Subcutaneous abdominal adipose tissue (tissue), 5 donors: ENCODE measurements at regions not wholly inside any gene's neighbourhood (a gene's known extent, or its start where the extent isn't known, plus 50 kb on each side); places are given as distances from the start of the nearest gene placed in this dataset.

Experiments
- H3K27ac ChIP-seq: one replicate; pipeline ENCODE4 v1.7.0; 2013; ENCODE audit warnings: low read depth, mild to moderate bottlenecking, inconsistent platforms, low read length, moderate library complexity
- H3K27me3 ChIP-seq, 5 donors: one replicate each; pipeline ENCODE4 v1.7.0; 2013; ENCODE audit warnings: low read length in 5 of 5, inconsistent platforms in 1 of 5; ENCODE audit not compliant: control insufficient read depth in 5 of 5, insufficient read depth in 4 of 5
- H3K36me3 ChIP-seq, 5 donors: one replicate each; pipeline ENCODE4 v1.7.0; 2013; ENCODE audit warnings: low read length in 5 of 5; ENCODE audit not compliant: control insufficient read depth in 5 of 5, insufficient read depth in 5 of 5
- H3K4me1 ChIP-seq, 5 donors: one replicate each; pipeline ENCODE4 v1.7.0; 2013; ENCODE audit warnings: low read length in 5 of 5, mild to moderate bottlenecking in 3 of 5, moderate library complexity in 1 of 5; ENCODE audit not compliant: control insufficient read depth in 5 of 5, insufficient read depth in 5 of 5
- H3K4me3 ChIP-seq, 5 donors: one replicate each; pipeline ENCODE4 v1.7.0; 2013; ENCODE audit warnings: low read length in 5 of 5, low read depth in 1 of 5
- H3K9ac ChIP-seq, 5 donors: one replicate each; pipeline ENCODE4 v1.7.0; 2013; ENCODE audit warnings: low read length in 5 of 5, mild to moderate bottlenecking in 4 of 5, moderate library complexity in 3 of 5
- H3K9me3 ChIP-seq, 5 donors: one replicate each; pipeline ENCODE4 v1.7.0; 2013; ENCODE audit warnings: low read length in 5 of 5; ENCODE audit not compliant: control insufficient read depth in 5 of 5
- donor health status: healthy.
- donor health status: healthy.
- donor health status: healthy.
- donor health status: healthy.
- donor health status: healthy.

GRCh38 chr1:229154811-229155210 is 116.1 kb upstream of the RAB4A start:
- H3K4me3 ChIP-seq, result no peak overlapping the region
- no peak overlapping the region for H3K9ac ChIP-seq
- H3K27ac ChIP-seq, result no peak overlapping the region
- no peaks in the 10 kb centered on the region for H3K9me3 ChIP-seq
- no peaks in the 10 kb centered on the region for H3K27me3 ChIP-seq
- H3K4me1 ChIP-seq, result peaks cover 0 to 26% (median 9%) of the 10 kb centered on the region in 5 donors
- no peaks in the 10 kb centered on the region for H3K36me3 ChIP-seq

GRCh38 chr1:229155472-229155871 is 115.4 kb upstream of the RAB4A start:
- Histone ChIP-seq H3K27me3 (no peaks in the 10 kb centered on the region), H3K4me1 (peaks cover 0 to 28% (median 9%) of the 10 kb centered on the region in 5 donors), H3K27ac (no peak overlapping the region), H3K36me3 (no peaks in the 10 kb centered on the region), H3K4me3 (peak overlapping the region in 2 of 5 donors; percentile 26 to 37), H3K9me3 (no peaks in the 10 kb centered on the region), H3K9ac (no peak overlapping the region)

- H3K36me3 ChIP-seq, result no peaks in the 10 kb centered on the region
- H3K4me3 ChIP-seq, result no peak overlapping the region
- peaks cover 0 to 28% (median 9%) of the 10 kb centered on the region in 5 donors for H3K4me1 ChIP-seq
- no peak overlapping the region for H3K9ac ChIP-seq
- H3K27me3 ChIP-seq, result no peaks in the 10 kb centered on the region
- no peak overlapping the region for H3K27ac ChIP-seq
- H3K9me3 ChIP-seq, result no peaks in the 10 kb centered on the region
Observed at GRCh38 chr1:229156872-229157271, 114.0 kb upstream of the RAB4A start.

GRCh38 chr1:229157480-229157879 is 113.4 kb upstream of the RAB4A start:
- Histone ChIP-seq H3K4me1 (peaks cover 0 to 28% (median 9%) of the 10 kb centered on the region in 5 donors), H3K27ac (no peak overlapping the region), H3K9ac (peak overlapping the region in 1 of 5 donors; percentile 18), H3K36me3 (no peaks in the 10 kb centered on the region), H3K4me3 (no peak overlapping the region), H3K9me3 (no peaks in the 10 kb centered on the region), H3K27me3 (no peaks in the 10 kb centered on the region)

GRCh38 chr1:229158341-229158921 is 112.5 kb upstream of the RAB4A start:
- H3K4me1 ChIP-seq, result peaks cover 0 to 28% (median 9%) of the 10 kb centered on the region in 5 donors
- no peaks in the 10 kb centered on the region for H3K36me3 ChIP-seq
- H3K9ac ChIP-seq, result no peak overlapping the region
- no peak overlapping the region for H3K27ac ChIP-seq
- no peaks in the 10 kb centered on the region for H3K9me3 ChIP-seq
- no peak overlapping the region for H3K4me3 ChIP-seq
- H3K27me3 ChIP-seq, result no peaks in the 10 kb centered on the region

- Histone ChIP-seq H3K27ac (no peak overlapping the region), H3K4me3 (no peak overlapping the region), H3K4me1 (peaks cover 0 to 28% (median 9%) of the 10 kb centered on the region in 5 donors), H3K9ac (no peak overlapping the region), H3K9me3 (no peaks in the 10 kb centered on the region), H3K27me3 (no peaks in the 10 kb centered on the region), H3K36me3 (no peaks in the 10 kb centered on the region)
Observed at GRCh38 chr1:229158927-229159326, 112.0 kb upstream of the RAB4A start.

- Histone ChIP-seq H3K9me3 (no peaks in the 10 kb centered on the region), H3K9ac (no peak overlapping the region), H3K27me3 (no peaks in the 10 kb centered on the region), H3K4me1 (peaks cover 0 to 29% (median 17%) of the 10 kb centered on the region in 5 donors), H3K27ac (no peak overlapping the region), H3K36me3 (no peaks in the 10 kb centered on the region), H3K4me3 (no peak overlapping the region)
Observed at GRCh38 chr1:229159668-229160544, 111.0 kb upstream of the RAB4A start.

- Histone ChIP-seq H3K36me3 (no peaks in the 10 kb centered on the region), H3K27ac (no peak overlapping the region), H3K27me3 (no peaks in the 10 kb centered on the region), H3K4me3 (no peak overlapping the region), H3K4me1 (peaks cover 0 to 24% (median 10%) of the 10 kb centered on the region in 5 donors), H3K9ac (no peak overlapping the region), H3K9me3 (no peaks in the 10 kb centered on the region)
Observed at GRCh38 chr1:229161740-229162139, 109.2 kb upstream of the RAB4A start.

GRCh38 chr1:229162825-229163515 is 107.9 kb upstream of the RAB4A start:
- no peak overlapping the region for H3K9ac ChIP-seq
- peaks cover 0 to 21% (median 10%) of the 10 kb centered on the region in 5 donors for H3K4me1 ChIP-seq
- no peak overlapping the region for H3K4me3 ChIP-seq
- H3K9me3 ChIP-seq, result no peaks in the 10 kb centered on the region
- H3K27me3 ChIP-seq, result no peaks in the 10 kb centered on the region
- no peak overlapping the region for H3K27ac ChIP-seq
- no peaks in the 10 kb centered on the region for H3K36me3 ChIP-seq

- no peak overlapping the region for H3K9ac ChIP-seq
- no peaks in the 10 kb centered on the region for H3K27me3 ChIP-seq
- H3K27ac ChIP-seq, result no peak overlapping the region
- H3K9me3 ChIP-seq, result no peaks in the 10 kb centered on the region
- no peak overlapping the region for H3K4me3 ChIP-seq
- H3K36me3 ChIP-seq, result no peaks in the 10 kb centered on the region
- H3K4me1 ChIP-seq, result peaks cover 3 to 24% (median 17%) of the 10 kb centered on the region in 5 donors
Observed at GRCh38 chr1:229164348-229164747, 106.6 kb upstream of the RAB4A start.
